CD4-positive, alpha-beta T cell treated with Interferon alpha-2 for 1 hour (primary cell): ENCODE measurements at regions not wholly inside any gene's neighbourhood (a gene's known extent, or its start where the extent isn't known, plus 50 kb on each side); places are given as distances from the start of the nearest gene placed in this dataset.
"Not testable (repeated sequence)": the region's sequence is repeated elsewhere in the genome, so short reads cannot be mapped to it uniquely, and the experiment has no call there.

Experiments used
- DNase-seq, 2 donors: peaks; one replicate each; pipeline ENCODE4 v3.0.0-alpha.2; 2020 to 2022

- DNase-seq, result no peak
These were observed 105.4 kb downstream of the TTC8 start for GRCh38 chr14:88929656-88930436.

DNA sequence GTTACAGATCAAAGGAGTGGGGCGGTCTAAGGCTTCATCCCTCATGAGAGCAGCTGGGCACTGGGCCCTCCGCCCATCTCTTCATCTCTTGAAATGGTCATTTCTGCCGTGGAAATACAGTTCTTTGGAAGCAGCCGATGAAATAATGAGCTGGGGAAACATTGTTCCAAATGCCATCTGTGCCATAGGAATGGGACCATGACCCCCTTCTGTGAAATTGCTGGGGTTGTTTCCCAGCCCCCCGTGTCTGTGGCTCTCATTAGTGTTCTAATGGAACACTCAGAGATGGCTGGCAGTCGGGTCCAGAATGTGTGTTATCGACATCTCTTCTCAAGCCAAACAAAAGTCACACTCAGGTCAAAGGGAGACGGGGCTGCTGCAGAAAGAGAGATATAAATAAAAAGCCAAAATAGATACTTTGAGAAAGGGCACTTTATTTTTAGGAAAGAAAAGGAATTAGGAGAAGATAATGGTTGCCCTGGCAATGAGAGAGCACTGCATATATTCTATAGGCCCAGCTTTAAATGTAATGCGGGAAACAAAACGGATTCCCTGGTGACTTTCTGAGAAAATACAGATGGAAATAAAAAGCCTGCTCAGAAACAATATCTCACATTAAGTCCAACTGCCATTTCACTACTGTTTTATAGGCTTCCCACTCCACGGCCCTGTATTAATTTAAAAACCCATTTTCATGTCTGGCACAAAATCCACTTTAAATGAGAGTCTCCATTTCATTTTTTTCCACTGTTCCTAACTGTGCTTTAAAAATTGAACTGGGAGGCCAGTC lies 107.1 kb downstream of the TTC8 start:
- DNase-seq, result no peak

GRCh38 chr14:88933191-88933590 lies 108.7 kb downstream of the TTC8 start:
- DNase-seq, result no peak

DNA sequence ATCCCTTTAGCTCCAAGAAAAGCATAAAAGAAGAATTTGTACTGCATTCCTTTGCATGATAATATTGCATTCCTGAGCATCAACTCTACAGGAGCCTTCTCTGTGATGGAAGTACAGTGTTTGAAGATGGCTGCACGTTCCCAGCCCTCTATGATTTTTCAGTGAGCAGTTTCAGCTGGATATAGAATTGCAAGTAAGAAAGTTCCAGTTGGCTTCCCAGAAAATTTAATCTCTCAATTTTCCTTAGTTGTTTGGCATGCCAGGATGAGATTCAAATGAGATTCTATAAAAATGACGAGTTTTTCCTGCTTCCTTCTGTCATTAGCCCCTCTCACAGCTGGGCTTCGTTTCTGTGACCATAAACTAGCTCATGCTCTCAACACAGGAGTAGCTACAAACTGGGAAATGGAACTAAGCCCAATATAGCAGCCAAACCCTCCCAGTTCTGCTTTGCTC lies 109.9 kb downstream of the TTC8 start:
- DNase-seq, result no peak

- DNase-seq, result no peak
These were observed 110.6 kb downstream of the TTC8 start for GRCh38 chr14:88935083-88935482.

GRCh38 chr14:88937706-88938105 lies 113.3 kb downstream of the TTC8 start:
- no peak for DNase-seq

DNA sequence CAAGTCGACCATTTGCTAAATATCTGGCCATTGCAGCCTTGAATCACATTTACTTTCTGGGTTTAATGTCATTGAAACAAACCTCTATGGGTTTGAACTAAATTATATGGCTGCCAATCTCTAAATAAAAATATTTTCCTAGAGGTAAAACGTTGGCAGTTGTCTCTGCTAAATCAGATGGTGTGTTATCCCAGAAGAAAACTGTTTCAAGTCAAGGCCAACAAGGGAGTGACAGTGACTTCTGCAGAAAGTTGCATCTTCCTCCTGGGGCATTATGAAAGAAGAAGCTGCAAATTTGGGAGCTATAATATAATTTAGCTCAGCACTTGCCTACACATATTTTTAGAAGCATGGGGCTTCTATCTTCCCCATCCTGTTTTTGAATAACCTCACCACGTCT lies 116.2 kb downstream of the TTC8 start:
- no peak for DNase-seq

DNA sequence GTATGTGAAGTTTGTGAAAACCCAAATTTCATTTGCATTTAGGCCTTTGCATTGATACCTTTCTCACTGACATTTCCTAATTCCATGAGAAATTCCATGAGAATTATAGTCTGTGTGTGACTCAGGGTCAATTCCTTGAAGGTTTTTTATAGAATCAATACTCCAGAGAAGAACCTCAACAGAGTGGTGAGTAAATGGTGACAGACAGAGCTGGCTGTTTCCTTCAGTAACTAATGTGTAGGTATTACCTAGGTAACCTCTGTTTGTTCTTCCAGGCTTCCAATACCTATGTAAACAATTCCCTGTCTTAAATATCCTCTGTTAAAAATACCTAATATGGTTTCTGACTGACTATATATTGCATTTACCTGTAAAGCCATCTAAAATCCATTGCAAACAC lies 117.0 kb downstream of the TTC8 start:
- no peak for DNase-seq

- no peak for DNase-seq
These were observed 123.5 kb downstream of the TTC8 start for GRCh38 chr14:88947646-88948598.

- no peak for DNase-seq
These were observed 125.6 kb downstream of the TTC8 start for GRCh38 chr14:88950069-88950468.

DNA sequence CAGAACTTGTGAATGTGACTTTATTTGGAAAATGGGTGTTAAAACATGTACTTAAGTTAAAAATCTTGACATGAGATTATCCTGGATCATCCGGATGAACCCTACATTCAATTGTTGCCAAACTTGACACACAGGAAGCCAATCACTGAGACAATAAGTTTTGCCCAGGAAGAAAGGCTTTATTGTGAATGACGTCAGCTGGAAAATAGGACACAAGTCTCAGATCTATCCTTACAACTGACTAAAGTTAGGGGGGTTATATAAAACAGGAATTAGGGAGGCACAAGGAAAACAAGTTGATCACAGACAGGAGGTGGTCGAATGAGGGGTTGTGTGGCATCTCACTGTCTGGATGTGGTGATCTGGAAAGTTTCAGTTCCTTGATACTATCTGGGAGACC lies 126.9 kb downstream of the TTC8 start:
- no peak for DNase-seq

GRCh38 chr14:88952901-88953300 lies 128.4 kb downstream of the TTC8 start:
- DNase-seq, result no peak

- DNase-seq, result no peak
These were observed 131.0 kb downstream of the TTC8 start for GRCh38 chr14:88955455-88955854.

- no peak for DNase-seq
These were observed 136.0 kb downstream of the TTC8 start for GRCh38 chr14:88960496-88960895.

DNA sequence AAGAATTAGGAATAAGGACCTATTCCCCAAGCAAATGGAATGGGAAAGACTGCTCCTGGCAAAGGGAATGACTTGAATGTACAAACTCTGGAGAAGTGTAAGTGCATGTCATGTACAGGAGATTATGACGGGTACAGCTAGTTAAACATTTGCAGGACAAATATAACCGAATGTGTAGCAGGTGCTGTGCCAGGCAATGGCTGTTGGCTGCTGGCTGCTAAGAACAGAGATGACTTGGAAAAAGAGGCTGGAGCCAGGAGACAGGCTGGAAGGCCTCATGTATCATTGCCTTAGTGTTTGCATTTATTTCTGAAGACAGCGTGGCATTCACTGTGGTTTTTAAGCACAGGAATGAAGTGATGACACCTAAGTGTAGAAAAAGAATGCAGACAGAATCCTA lies 136.8 kb downstream of the TTC8 start:
- DNase-seq, result no peak

DNA sequence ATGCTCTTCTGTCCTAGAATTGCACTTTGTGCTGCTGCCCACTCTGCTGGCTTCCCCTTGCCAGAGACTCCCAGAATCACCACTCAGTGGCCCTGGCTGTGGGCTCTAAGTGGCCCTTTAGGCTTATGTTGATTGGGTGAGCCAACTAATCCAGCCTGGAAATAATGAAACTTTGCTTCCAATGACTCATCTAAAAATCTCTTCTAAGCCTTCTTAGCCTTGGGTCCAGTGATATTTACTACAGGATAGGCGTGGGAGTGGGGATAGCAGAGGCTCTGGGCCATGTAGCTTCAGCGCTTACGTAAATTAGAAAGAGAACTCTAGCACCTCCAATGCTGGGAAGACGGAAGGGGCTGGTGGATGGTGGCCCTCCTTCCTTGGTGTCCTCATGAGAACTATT lies 137.9 kb downstream of the TTC8 start:
- DNase-seq, result no peak

DNA sequence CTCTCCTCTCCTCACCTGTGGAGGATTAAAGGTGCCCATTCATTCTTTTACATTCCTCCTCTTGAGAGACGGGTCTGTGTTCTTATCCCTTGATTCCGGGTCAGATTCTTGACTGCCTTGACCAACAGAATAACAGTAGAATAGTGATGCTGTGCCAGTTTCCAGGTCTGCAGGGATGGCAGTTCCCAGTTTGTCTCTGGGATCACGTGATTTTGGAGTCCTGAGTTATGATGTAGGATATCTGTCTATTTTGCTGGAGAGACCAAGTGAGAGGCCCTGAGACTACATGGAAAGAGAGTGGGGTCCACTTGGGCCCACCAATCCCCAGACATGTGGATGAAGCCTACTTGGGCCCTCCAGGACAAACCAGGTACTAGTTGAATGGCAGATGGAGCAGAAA lies 142.8 kb downstream of the TTC8 start:
- DNase-seq, result no peak

GRCh38 chr14:88975043-88975830 lies 150.8 kb downstream of the TTC8 start:
- DNase-seq, result no peak

DNA sequence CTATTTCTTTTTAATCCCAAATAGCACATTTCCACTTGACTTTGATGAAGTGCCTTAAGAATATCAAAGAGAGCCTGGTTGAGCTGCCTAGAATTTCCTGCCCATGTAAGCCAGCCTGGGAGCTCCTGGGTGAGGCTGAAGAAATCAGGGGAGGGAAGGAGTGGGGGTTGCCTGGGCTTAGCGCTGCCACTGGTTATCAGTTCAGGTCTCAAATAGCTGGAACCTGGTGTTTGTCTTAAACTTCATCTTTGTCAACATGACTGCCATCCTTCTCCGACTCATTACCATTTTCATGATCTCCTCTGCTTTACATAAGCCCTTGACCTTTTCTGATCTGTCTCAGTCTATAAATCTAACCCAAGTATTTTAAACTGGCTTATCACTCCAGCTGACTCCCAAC lies 151.5 kb downstream of the TTC8 start:
- no peak for DNase-seq

DNA sequence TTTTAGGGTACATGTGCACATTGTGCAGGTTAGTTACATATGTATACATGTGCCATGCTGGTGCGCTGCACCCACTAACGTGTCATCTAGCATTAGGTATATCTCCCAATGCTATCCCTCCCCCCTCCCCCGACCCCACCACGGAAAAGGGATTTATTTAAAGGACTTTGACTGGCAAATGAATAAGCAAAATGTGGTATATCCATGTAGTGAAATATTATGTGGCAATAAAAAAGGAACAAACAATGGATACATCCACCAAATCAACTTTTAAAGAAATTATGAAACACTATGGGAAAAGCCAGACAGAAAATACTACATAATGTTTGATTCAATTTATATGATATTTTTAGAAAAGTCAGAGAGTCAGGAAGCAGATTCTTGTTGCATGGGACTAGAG lies 156.5 kb downstream of the TTC8 start:
- not testable (repeated sequence) for DNase-seq

DNA sequence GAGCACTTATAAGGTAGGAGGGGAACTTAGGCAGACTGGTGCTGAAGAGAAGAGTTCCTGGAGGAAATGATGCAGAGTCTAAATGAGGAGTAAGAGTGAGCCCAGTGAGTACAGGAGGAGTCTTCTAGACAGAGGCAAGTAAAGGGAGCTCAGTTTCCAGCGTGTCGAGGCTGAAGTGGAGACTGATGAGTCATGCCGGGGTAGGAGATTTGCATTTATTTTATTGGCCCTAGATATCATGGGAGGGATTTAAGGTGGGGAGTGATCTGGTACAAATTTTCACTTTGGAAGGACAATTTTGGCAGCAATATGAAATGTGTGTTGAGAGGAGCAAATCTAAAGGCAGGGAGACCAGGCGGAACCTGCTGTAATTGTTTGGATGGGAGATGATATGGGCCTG lies 157.5 kb downstream of the TTC8 start:
- DNase-seq, result no peak

- DNase-seq, result no peak
These were observed 159.3 kb downstream of the TTC8 start for GRCh38 chr14:88983755-88984154.
